Hepatocyte (in vitro differentiated cells): ENCODE measurements at regions not wholly inside any gene's neighbourhood (a gene's known extent, or its start where the extent isn't known, plus 50 kb on each side); places are given as distances from the start of the nearest gene placed in this dataset.

Experiments used
- DNase-seq: peaks from one replicate; pipeline ENCODE4 v3.0.0-alpha.2; 2016; ENCODE audit warnings: low spot score
- H2AFZ ChIP-seq: fragments of 200-600 bp; sonication (generic); 2 replicates; pipeline ENCODE4 v1.6.0; 2016; ENCODE audit warnings: antibody characterized with exemption, mild to moderate bottlenecking
- H3K27ac ChIP-seq: fragments of 200-600 bp; sonication (generic); 2 replicates; pipeline ENCODE4 v1.5.1; 2016; ENCODE audit warnings: mild to moderate bottlenecking
- H3K27me3 ChIP-seq: fragments of 200-600 bp; sonication (generic); 2 replicates; pipeline ENCODE4 v1.6.1; 2016
- H3K36me3 ChIP-seq: fragments of 200-600 bp; sonication (generic); replicated peaks from 2 replicates; pipeline ENCODE4 v1.5.1; 2016; ENCODE audit warnings: low read depth; ENCODE audit not compliant: insufficient read depth
- H3K4me1 ChIP-seq: fragments of 200-600 bp; sonication (generic); 2 replicates; pipeline ENCODE4 v1.5.1; 2016; ENCODE audit warnings: mild to moderate bottlenecking, moderate library complexity; ENCODE audit not compliant: insufficient read depth
- H3K4me2 ChIP-seq: fragments of 200-600 bp; sonication (generic); 2 replicates; pipeline ENCODE4 v1.6.0; 2016
- H3K4me3 ChIP-seq: fragments of 200-600 bp; sonication (generic); 2 replicates; pipeline ENCODE4 v1.5.1; 2016; ENCODE audit warnings: mild to moderate bottlenecking
- H3K79me2 ChIP-seq: fragments of 200-600 bp; sonication (generic); 2 replicates; pipeline ENCODE4 v1.6.0; 2017; ENCODE audit warnings: mild to moderate bottlenecking
- H3K9me2 ChIP-seq: fragments of 200-600 bp; sonication (generic); replicated peaks from 2 replicates; pipeline ENCODE4 v1.6.0; 2017; ENCODE audit warnings: mild to moderate bottlenecking; ENCODE audit not compliant: insufficient read depth
- H3K9me3 ChIP-seq: fragments of 200-600 bp; sonication (generic); 2 replicates; pipeline ENCODE4 v1.5.1; 2016; ENCODE audit warnings: low read depth, mild to moderate bottlenecking
- H4K20me1 ChIP-seq: fragments of 200-600 bp; sonication (generic); 2 replicates; pipeline ENCODE4 v1.6.0; 2016; ENCODE audit warnings: mild to moderate bottlenecking; ENCODE audit not compliant: insufficient read depth, poor library complexity, severe bottlenecking
- CTCF ChIP-seq: fragments of 200-600 bp; sonication (generic); IDR thresholded peaks from 2 replicates; pipeline ENCODE4 v1.5.1; 2016; ENCODE audit warnings: antibody characterized with exemption, mild to moderate bottlenecking; ENCODE audit not compliant: poor library complexity
- EZH2 ChIP-seq: fragments of 200-600 bp; sonication (generic); IDR thresholded peaks from 2 replicates; pipeline ENCODE4 v1.6.1; 2016; ENCODE audit warnings: antibody characterized with exemption, mild to moderate bottlenecking, borderline replicate concordance
- EZH2phosphoT487 ChIP-seq: fragments of 200-600 bp; sonication (generic); IDR thresholded peaks from one replicate; pipeline ENCODE4 v1.6.1; 2018; ENCODE audit warnings: antibody characterized with exemption, mild to moderate bottlenecking, low read depth, moderate library complexity; ENCODE audit not compliant: unreplicated experiment, severe bottlenecking
- WGBS: methylation state at CpG from one replicate; pipeline ENCODE4 v1.1.6; 2016; ENCODE audit warnings: low lambda C conversion rate; ENCODE audit errors: missing lambda C conversion rate; 5-methylcytosine and 5-hydroxymethylcytosine counted together

DNA sequence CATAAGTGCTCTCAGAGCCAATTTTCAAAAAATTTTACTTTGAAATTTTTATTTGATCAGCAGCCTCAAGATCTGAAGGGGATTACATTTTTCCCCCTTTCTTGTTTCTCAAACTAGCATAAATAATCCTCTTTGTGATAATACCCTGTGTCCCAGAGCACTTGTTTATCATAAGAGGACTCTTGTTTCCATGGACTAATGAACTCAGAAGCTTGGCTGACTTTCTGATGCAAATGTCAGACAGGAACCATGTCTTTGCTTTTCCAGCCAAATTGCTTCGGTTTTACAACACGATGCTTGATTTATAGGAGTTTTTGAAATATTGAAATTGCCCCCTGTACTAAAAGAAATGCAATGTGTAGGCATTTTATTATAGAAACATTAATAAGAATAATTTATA lies 859.3 kb upstream of the LCORL start:
- no peaks in the 10 kb centered on the region for H3K9me3 ChIP-seq
- H3K4me1 ChIP-seq = peaks cover 12% of the 10 kb centered on the region
- H2AFZ ChIP-seq = no peak overlapping the region
- no peaks in the 10 kb centered on the region for H3K36me3 ChIP-seq
- 60% methylated on average over 2 of the region's 2 CpGs for WGBS
- no peak for TF ChIP-seq EZH2
- H3K9me2 ChIP-seq = no peaks in the 10 kb centered on the region
- no peaks in the 10 kb centered on the region for H4K20me1 ChIP-seq
- DNase-seq = no peak
- no peaks in the 10 kb centered on the region for H3K79me2 ChIP-seq
- H3K4me2 ChIP-seq = no peak overlapping the region
- no peak overlapping the region for H3K27ac ChIP-seq
- H3K4me3 ChIP-seq = no peak overlapping the region
- H3K27me3 ChIP-seq = no peaks in the 10 kb centered on the region

- H3K36me3 ChIP-seq = no peaks in the 10 kb centered on the region
- no peaks in the 10 kb centered on the region for H3K79me2 ChIP-seq
- H2AFZ ChIP-seq = no peak overlapping the region
- no peak for DNase-seq
- H3K27ac ChIP-seq = no peak overlapping the region
- peaks cover 12% of the 10 kb centered on the region for H3K4me1 ChIP-seq
- no peaks in the 10 kb centered on the region for H3K9me2 ChIP-seq
- H3K9me3 ChIP-seq = peaks cover 5% of the 10 kb centered on the region
- H4K20me1 ChIP-seq = no peaks in the 10 kb centered on the region
- no peak overlapping the region for H3K4me2 ChIP-seq
- 48% methylated on average over 1 of the region's 1 CpG for WGBS
- no peaks in the 10 kb centered on the region for H3K27me3 ChIP-seq
- TF ChIP-seq EZH2phosphoT487 (no peak), EZH2 (no peak), CTCF (no peak)
- H3K4me3 ChIP-seq = no peak overlapping the region
These were observed 857.0 kb upstream of the LCORL start for GRCh38 chr4:18878561-18878960.

DNA sequence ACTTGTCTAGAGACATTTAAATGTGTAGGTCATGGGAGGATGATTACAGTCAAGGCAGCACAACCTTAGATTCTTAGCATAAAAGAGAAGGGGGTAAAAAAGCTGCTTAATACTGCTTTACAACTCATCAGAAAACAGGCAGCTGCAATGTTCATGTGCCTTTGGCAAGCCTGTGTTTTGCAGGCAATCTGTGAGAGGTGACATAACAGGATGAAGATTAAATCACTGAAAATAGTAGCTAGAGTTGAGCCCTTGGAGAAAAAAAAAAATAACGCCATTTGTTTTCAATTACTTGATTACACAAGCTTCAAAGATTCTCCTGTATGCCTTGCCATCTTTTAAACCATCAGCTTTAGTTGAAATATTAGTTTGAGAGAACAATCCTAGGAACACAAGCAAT lies 847.6 kb upstream of the LCORL start:
- no peak overlapping the region for H2AFZ ChIP-seq
- TF ChIP-seq CTCF = no peak
- H3K4me3 ChIP-seq = no peak overlapping the region
- H3K9me3 ChIP-seq = peaks cover 8% of the 10 kb centered on the region
- no peaks in the 10 kb centered on the region for H3K27me3 ChIP-seq
- no peak overlapping the region for H3K4me2 ChIP-seq
- H3K4me1 ChIP-seq = no peaks in the 10 kb centered on the region
- H3K36me3 ChIP-seq = no peaks in the 10 kb centered on the region
- WGBS = 48% methylated on average over 1 of the region's 1 CpG
- H3K27ac ChIP-seq = no peak overlapping the region
- no peaks in the 10 kb centered on the region for H4K20me1 ChIP-seq
- H3K79me2 ChIP-seq = no peaks in the 10 kb centered on the region
- no peaks in the 10 kb centered on the region for H3K9me2 ChIP-seq
- DNase-seq = no peak

GRCh38 chr4:18860836-18861530 lies 839.4 kb upstream of the LCORL start:
- no peak for TF ChIP-seq EZH2
- no peak for TF ChIP-seq EZH2phosphoT487
- TF ChIP-seq CTCF = no peak

More at GRCh38 chr4:18860836-18861530, 839.4 kb upstream of the LCORL start:
- H3K79me2 ChIP-seq = no peaks in the 10 kb centered on the region
- no peaks in the 10 kb centered on the region for H3K9me2 ChIP-seq
- no peak overlapping the region for H3K27ac ChIP-seq
- no peak overlapping the region for H3K4me3 ChIP-seq
- no peaks in the 10 kb centered on the region for H3K9me3 ChIP-seq
- no peaks in the 10 kb centered on the region for H4K20me1 ChIP-seq
- H3K4me2 ChIP-seq = no peak overlapping the region
- H3K36me3 ChIP-seq = no peaks in the 10 kb centered on the region
- WGBS = 88% methylated on average over 2 of the region's 2 CpGs
- no peak overlapping the region for H2AFZ ChIP-seq
- no peaks in the 10 kb centered on the region for H3K4me1 ChIP-seq
- DNase-seq = no peak
- no peaks in the 10 kb centered on the region for H3K27me3 ChIP-seq
